Skeletal muscle tissue (tissue), 3 donors: ENCODE measurements at regions not wholly inside any gene's neighbourhood (a gene's known extent, or its start where the extent isn't known, plus 50 kb on each side); places are given as distances from the start of the nearest gene placed in this dataset.

Source experiments
- H3K27ac ChIP-seq: one replicate; pipeline ENCODE4 v1.7.0; 2013; ENCODE audit warnings: mild to moderate bottlenecking, low read depth, low read length, inconsistent platforms
- H3K27me3 ChIP-seq, 3 donors: one replicate each; pipeline ENCODE4 v1.7.0; 2013; ENCODE audit warnings: low read length in 3 of 3; ENCODE audit not compliant: control insufficient read depth in 3 of 3, insufficient read depth in 3 of 3
- H3K36me3 ChIP-seq, 3 donors: one replicate each; pipeline ENCODE4 v1.7.0; 2013; ENCODE audit warnings: low read length in 3 of 3; ENCODE audit not compliant: control insufficient read depth in 3 of 3, insufficient read depth in 3 of 3
- H3K4me1 ChIP-seq, 3 donors: one replicate each; pipeline ENCODE4 v1.7.0; 2013; ENCODE audit warnings: low read length in 3 of 3, mild to moderate bottlenecking in 3 of 3; ENCODE audit not compliant: control insufficient read depth in 3 of 3, insufficient read depth in 3 of 3
- H3K4me3 ChIP-seq, 3 donors: one replicate each; pipeline ENCODE4 v1.7.0; 2013; ENCODE audit warnings: low read length in 3 of 3
- H3K9ac ChIP-seq, 3 donors: one replicate each; pipeline ENCODE4 v1.7.0; 2013; ENCODE audit warnings: low read length in 3 of 3, mild to moderate bottlenecking in 3 of 3, moderate library complexity in 2 of 3, low read depth in 1 of 3
- H3K9me3 ChIP-seq, 3 donors: one replicate each; pipeline ENCODE4 v1.7.0; 2013; ENCODE audit warnings: low read length in 3 of 3; ENCODE audit not compliant: control insufficient read depth in 3 of 3
- donor health status: Osteomylitis.

DNA sequence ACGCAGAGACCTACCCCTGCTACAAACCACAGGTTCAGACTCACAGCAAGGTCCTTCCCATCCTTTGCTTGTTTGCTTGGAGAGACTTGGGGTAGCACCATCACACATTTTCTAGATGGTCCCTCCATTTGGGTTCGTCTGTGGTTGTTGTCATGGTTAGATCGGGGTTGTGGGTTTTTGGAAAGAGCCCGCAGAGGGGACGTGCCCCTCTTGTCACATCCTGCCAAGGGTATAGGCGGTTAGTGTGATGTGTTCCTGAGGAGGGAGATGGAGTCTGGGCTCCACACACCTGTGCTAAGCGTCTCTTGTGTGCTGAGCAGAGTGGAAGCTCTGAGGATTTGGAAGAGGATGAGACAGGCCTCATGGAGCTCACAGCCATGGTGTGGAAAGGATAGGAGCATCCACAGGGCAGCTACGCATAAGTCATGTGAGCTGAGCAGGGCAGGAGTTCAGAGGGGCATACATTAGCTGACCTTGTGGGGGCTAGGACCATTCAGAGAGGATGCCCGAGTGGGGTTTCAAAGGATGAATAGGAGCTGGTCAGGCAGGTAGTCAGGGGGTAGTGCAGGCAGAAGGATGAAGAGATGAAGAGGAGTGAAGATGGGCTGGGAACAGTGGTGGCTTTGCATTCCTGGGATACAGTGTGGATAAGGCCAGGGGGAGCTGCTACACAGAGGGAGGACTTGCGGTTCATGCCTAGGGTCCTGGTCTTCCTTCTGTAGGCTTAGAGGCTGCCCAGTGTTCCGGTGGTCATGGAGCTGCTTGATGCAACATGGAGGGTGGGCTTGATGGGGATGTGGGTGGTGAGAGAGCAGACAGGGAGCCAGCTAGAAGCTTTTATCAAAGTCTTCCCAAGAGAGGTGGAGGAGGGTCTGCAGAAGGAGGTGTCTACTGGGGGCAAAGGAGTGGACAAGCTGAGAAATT lies 62.9 kb downstream of the ACKR3 start:
- Histone ChIP-seq H3K4me3 (no peak overlapping the region), H3K9ac (no peak overlapping the region), H3K27me3 (peaks cover 0 to 3% (median 0%) of the 10 kb centered on the region in 3 donors), H3K4me1 (no peaks in the 10 kb centered on the region), H3K9me3 (no peaks in the 10 kb centered on the region), H3K27ac (no peak overlapping the region), H3K36me3 (no peaks in the 10 kb centered on the region)

DNA sequence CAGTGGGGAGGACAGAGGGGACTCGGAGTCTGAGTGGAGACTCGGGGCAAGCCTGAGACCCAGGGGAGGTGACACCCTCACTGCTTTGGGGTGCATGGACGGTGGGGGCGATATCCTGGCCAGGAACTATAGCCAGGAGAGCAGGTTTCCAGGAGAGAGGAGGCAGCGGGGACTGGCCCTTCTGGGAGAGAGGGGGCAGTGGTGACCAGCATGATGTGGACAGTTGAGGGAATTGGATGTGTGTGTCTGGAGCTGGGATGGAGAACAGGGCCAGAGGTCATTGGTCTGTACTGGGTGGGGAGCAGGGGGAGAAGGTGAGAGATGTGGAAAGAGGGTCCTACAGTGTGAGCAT lies 63.6 kb downstream of the ACKR3 start:
- Histone ChIP-seq H3K27me3 (no peaks in the 10 kb centered on the region), H3K4me3 (no peak overlapping the region), H3K27ac (no peak overlapping the region), H3K9me3 (no peaks in the 10 kb centered on the region), H3K4me1 (no peaks in the 10 kb centered on the region), H3K36me3 (no peaks in the 10 kb centered on the region), H3K9ac (no peak overlapping the region)

DNA sequence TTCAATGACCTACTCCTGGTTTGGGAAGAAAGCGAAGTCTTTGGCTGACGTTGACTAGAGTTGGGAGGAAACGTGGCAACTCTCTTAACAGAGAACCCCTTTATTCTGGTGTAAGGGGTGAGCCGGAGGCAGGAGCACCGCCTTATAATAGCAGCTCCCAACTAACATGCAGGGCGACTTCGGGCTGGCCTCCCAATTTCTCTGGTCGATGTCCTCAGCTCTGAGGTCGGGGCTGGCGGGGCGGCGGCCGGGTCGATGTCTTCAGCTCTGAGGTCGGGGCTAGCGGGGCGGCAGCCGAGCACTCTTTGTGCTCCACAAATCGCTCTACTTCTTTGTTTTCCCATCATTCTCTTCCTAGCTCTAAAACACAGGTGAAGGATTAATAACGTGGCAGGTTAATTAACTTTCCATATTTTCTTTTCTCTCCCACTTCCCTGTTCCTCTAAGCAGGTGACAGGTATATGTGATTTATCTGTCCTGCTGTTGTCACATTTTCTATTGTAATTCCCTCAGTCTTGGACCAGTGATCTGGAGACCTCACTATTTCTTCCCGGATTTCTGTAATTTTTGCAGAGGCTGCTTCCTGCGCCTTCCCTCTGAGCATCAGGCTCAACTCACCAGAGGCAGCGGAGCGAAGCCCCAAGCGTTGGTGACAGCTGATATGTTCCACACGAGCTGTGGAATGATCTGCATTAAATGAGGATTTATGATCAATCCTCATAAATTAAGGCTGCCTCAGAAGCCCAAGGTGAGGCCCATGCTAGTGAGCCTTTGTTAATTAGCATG lies 64.3 kb downstream of the ACKR3 start:
- no peaks in the 10 kb centered on the region for H3K36me3 ChIP-seq
- no peaks in the 10 kb centered on the region for H3K9me3 ChIP-seq
- H3K27ac ChIP-seq = no peak overlapping the region
- peaks cover 0 to 2% (median 0%) of the 10 kb centered on the region in 3 donors for H3K4me1 ChIP-seq
- no peak overlapping the region for H3K4me3 ChIP-seq
- H3K9ac ChIP-seq = no peak overlapping the region
- H3K27me3 ChIP-seq = no peaks in the 10 kb centered on the region

DNA sequence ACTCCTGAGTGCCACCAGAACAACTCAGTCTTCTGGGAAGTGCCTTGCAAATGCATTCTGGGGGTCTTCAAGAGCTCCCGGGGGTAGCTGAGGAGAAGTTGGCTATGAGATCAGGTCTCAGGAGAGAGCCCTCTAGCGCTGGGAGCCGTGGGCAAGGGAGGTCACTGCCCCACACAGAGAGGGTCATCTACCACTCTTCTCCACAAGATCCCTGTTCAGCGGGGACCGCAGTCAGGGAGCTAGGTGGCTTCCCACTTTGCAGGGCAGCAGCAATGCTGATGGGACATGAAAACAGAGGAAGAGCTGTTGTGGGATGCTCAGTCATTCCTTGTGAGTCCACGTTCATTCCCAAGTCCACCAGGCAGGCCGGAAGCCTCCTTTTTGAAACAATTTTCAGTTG lies 66.6 kb downstream of the ACKR3 start:
- no peak overlapping the region for H3K4me3 ChIP-seq
- H3K9ac ChIP-seq = no peak overlapping the region
- H3K4me1 ChIP-seq = peaks cover 0 to 7% (median 3%) of the 10 kb centered on the region in 3 donors
- peaks cover 3 to 7% (median 3%) of the 10 kb centered on the region in 3 donors for H3K9me3 ChIP-seq
- no peak overlapping the region for H3K27ac ChIP-seq
- no peaks in the 10 kb centered on the region for H3K36me3 ChIP-seq
- no peaks in the 10 kb centered on the region for H3K27me3 ChIP-seq

DNA sequence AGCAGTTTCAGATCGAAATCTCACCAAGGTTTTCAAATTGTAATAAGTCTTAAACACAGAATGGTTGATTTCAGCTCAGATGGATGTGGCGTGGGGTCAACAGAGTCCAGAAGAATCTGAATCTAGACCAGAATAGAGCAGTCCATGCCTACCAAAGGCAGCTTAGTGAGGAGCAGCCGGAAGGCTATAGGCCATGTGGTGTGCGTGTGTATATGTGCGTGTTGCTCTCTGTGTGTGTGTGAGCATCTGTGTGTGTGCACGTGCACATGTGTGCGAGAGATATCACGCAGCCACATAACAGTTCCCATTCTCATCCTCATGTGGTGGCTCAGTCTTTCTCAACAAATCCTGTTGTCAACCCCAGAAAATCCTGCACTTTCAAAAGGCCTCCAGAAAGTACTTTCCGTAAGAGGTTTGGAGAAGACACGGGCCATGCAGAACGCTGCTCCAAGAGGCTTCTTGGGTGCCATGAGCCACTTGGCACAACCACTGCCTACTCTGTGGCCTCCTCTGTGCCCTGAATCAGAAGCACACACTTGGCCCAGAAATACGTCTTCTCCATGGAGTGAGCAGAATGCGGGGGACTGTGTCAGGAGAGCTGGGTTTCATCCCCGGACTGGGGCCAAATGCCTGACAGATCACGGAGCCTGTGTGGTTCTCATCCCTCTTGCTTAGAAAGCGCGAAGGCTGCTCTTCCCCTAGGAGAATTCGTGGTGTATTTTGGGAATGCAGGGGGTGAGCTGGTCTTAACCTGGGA lies 67.3 kb downstream of the ACKR3 start:
- H3K27ac ChIP-seq = no peak overlapping the region

DNA sequence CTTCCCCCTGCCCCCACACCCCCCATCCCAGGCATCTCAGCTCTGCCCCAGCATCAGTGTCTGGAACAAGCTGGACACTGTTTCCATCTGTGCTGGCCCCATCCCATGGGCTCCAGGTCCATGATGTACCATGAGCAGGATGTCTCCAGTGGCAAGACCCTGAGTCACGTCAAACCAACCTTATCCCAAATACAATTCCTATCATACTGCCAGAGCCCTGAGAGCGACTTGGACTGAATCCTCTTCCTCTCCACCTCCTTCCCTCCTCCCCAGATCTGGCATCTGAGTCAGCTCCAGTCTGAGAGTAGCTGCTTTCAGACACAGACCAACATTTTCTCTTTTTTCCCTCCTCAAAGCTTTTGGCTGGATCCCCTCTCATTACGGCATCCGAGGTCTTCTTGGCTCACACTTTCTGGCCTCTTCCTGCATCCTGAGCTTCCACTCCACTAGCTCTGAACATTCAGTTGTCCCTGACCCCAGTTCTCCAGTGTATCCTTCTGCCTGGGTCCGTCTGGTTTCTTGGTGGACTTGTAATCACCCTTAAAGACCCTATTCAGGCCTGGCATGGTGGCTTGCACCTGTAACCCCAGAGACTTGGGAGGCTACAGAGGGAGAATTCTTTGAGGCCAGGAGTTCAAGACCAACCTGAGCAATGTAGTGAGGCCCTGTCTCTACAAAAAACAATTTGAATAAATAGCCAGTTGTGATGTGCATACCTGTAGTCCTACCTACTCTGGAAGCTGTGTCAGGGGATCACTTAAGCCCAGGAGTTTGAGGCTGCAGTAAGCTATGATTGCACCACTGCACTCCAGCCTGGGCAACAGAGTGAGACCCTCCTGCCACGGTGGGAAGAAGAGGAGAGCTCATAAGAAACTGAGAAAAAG lies 68.3 kb downstream of the ACKR3 start:
- Histone ChIP-seq H3K9me3 (peaks cover 3 to 10% (median 9%) of the 10 kb centered on the region in 3 donors), H3K4me3 (no peak overlapping the region), H3K36me3 (no peaks in the 10 kb centered on the region), H3K9ac (no peak overlapping the region), H3K4me1 (peaks cover 6 to 9% (median 7%) of the 10 kb centered on the region in 3 donors), H3K27me3 (peaks cover 0 to 3% (median 0%) of the 10 kb centered on the region in 3 donors), H3K27ac (no peak overlapping the region)

More for the DNA sequence above, 67.3 kb downstream of the ACKR3 start:
- peaks cover 2 to 8% (median 7%) of the 10 kb centered on the region in 3 donors for H3K4me1 ChIP-seq
- no peaks in the 10 kb centered on the region for H3K36me3 ChIP-seq
- peaks cover 3 to 10% (median 5%) of the 10 kb centered on the region in 3 donors for H3K9me3 ChIP-seq
- no peak overlapping the region for H3K9ac ChIP-seq
- no peak overlapping the region for H3K4me3 ChIP-seq
- peaks cover 0 to 2% (median 0%) of the 10 kb centered on the region in 3 donors for H3K27me3 ChIP-seq

DNA sequence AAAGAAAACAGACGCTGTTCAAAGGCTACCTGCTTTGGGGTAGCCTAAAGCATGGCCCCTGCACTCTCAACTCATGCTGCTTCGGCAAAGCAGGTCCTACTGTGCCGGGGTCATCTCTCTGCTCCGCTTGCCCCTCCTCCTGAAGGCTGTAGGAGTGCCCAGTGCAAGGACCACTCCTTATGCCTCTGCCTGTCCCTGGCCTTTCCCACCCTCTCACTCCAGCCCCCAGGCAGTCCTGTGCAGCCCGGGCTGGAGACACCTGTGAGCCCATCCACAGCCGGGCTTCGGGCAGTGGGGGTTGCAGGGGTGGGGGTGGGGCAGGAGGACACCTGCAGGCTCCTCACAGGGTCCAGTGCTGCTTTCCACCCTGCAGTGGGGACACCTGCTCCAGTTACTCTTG lies 69.1 kb downstream of the ACKR3 start:
- H3K4me1 ChIP-seq = peaks cover 6 to 15% (median 9%) of the 10 kb centered on the region in 3 donors
- H3K9me3 ChIP-seq = peaks cover 3 to 10% (median 9%) of the 10 kb centered on the region in 3 donors
- H3K4me3 ChIP-seq = no peak overlapping the region
- H3K36me3 ChIP-seq = no peaks in the 10 kb centered on the region
- H3K9ac ChIP-seq = no peak overlapping the region
- no peak overlapping the region for H3K27ac ChIP-seq
- H3K27me3 ChIP-seq = peaks cover 0 to 3% (median 0%) of the 10 kb centered on the region in 3 donors

DNA sequence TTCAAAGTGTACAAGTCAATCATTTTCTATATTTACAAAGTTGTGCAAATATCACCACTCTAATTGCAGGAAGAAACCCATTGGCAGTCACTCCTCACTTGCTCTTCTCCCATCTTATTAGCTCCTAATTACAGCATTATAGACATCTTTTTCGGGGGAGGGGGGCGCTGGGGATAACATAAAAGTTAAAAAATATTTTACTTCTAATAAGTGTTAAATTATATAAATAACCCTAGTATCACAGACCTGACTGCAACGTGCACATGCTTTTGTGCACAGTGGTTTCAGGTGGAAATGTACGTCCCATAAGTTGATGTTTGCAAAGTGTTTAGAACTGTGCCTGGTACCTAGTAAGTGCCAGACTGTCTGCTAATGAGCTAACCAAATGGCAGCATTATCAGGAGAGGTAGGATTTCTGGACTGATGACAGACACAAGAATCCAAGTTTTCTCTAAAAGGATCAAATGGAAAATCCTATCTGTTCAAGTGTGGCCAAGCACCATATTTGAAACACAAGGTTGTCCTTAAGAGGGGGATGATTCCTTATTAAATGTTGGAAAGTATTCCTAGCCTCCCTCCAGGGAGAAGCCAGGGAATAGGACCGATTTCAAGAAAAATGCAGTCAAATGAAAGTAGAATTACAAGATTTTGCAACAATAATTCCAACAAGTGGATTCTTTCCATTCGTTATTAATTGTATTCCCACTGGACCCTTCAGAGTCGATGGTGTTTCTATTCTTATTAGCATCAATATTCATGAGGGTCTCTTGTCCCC lies 70.0 kb downstream of the ACKR3 start:
- Histone ChIP-seq H3K36me3 (no peaks in the 10 kb centered on the region), H3K9ac (no peak overlapping the region), H3K27ac (no peak overlapping the region), H3K27me3 (peaks cover 0 to 3% (median 0%) of the 10 kb centered on the region in 3 donors), H3K4me1 (peaks cover 6 to 15% (median 9%) of the 10 kb centered on the region in 3 donors), H3K9me3 (peaks cover 3 to 14% (median 9%) of the 10 kb centered on the region in 3 donors), H3K4me3 (no peak overlapping the region)
